GM23248 (cell line): ENCODE measurements at regions not wholly inside any gene's neighbourhood (a gene's known extent, or its start where the extent isn't known, plus 50 kb on each side); places are given as distances from the start of the nearest gene placed in this dataset. TPM values are rescaled to one million over a fixed set of nuclear protein-coding genes. Genes with fewer than 3 reads are reported as not detected.

ENCODE experiments used
- DNase-seq: peaks from one replicate; pipeline ENCODE4 v3.0.0-alpha.2; 2015
- H2AFZ ChIP-seq: fragments of 200-600 bp; sonication (generic); 2 replicates; pipeline ENCODE4 v1.6.1; 2016; ENCODE audit warnings: antibody characterized with exemption
- H3F3A ChIP-seq: fragments of 200-600 bp; sonication (generic); 2 replicates; pipeline ENCODE4 v1.6.1; 2016; ENCODE audit warnings: mild to moderate bottlenecking, antibody characterized with exemption, mixed run types; ENCODE audit not compliant: insufficient read depth
- H3K27ac ChIP-seq: fragments of 200-600 bp; sonication (generic); 2 replicates; pipeline ENCODE4 v1.5.1; 2016; ENCODE audit warnings: mild to moderate bottlenecking
- H3K27me3 ChIP-seq: fragments of 200-600 bp; sonication (generic); replicated peaks from 2 replicates; pipeline ENCODE4 v1.6.1; 2016; ENCODE audit warnings: mild to moderate bottlenecking; ENCODE audit not compliant: insufficient read depth
- H3K36me3 ChIP-seq: fragments of 200-600 bp; sonication (generic); 2 replicates; pipeline ENCODE4 v1.6.1; 2016; ENCODE audit warnings: low read depth, mild to moderate bottlenecking
- H3K4me1 ChIP-seq: fragments of 200-600 bp; sonication (generic); 2 replicates; pipeline ENCODE4 v1.6.1; 2016; ENCODE audit warnings: mild to moderate bottlenecking; ENCODE audit not compliant: insufficient read depth
- H3K4me2 ChIP-seq: fragments of 200-600 bp; sonication (generic); one replicate; pipeline ENCODE4 v1.6.1; 2016; ENCODE audit warnings: mild to moderate bottlenecking; ENCODE audit not compliant: unreplicated experiment
- H3K4me3 ChIP-seq: fragments of 200-600 bp; sonication (generic); 2 replicates; pipeline ENCODE4 v1.5.1; 2016; ENCODE audit warnings: mild to moderate bottlenecking
- H3K79me2 ChIP-seq: fragments of 200-600 bp; sonication (generic); 2 replicates; pipeline ENCODE4 v1.6.1; 2016; ENCODE audit warnings: mild to moderate bottlenecking; ENCODE audit not compliant: insufficient read depth
- H3K9ac ChIP-seq: fragments of 200-600 bp; sonication (generic); 2 replicates; pipeline ENCODE4 v1.6.1; 2016; ENCODE audit warnings: mild to moderate bottlenecking
- H3K9me2 ChIP-seq: fragments of 200-600 bp; sonication (generic); 2 replicates; pipeline ENCODE4 v1.6.1; 2016; ENCODE audit warnings: mixed run types, mild to moderate bottlenecking, moderate library complexity; ENCODE audit not compliant: insufficient read depth
- H3K9me3 ChIP-seq: fragments of 200-600 bp; sonication (generic); one replicate; pipeline ENCODE4 v1.6.1; 2017; ENCODE audit warnings: low read depth
- H4K20me1 ChIP-seq: fragments of 200-600 bp; sonication (generic); 2 replicates; pipeline ENCODE4 v1.6.0; 2016; ENCODE audit not compliant: insufficient read depth
- EZH2 ChIP-seq: fragments of 200-600 bp; sonication (generic); IDR thresholded peaks from 2 replicates; pipeline ENCODE4 v1.6.1; 2018; ENCODE audit warnings: antibody characterized with exemption, mild to moderate bottlenecking; ENCODE audit not compliant: insufficient read depth, poor library complexity, severe bottlenecking
- EZH2phosphoT487 ChIP-seq: fragments of 200-600 bp; sonication (generic); IDR thresholded peaks from 2 replicates; pipeline ENCODE4 v1.6.1; 2018; ENCODE audit warnings: antibody characterized with exemption, moderate library complexity, mild to moderate bottlenecking, low read depth; ENCODE audit not compliant: insufficient read depth
- whole genome bisulfite sequencing, 2 experiments: methylation state at CpG; one replicate each; pipeline ENCODE4 v1.1.6; 2015 to 2017; ENCODE audit warnings: low lambda C conversion rate in 2 of 2, low coverage in 1 of 2; ENCODE audit errors: missing lambda C conversion rate in 2 of 2; 5-methylcytosine and 5-hydroxymethylcytosine counted together
- in situ Hi-C: fragments of 300-500 bp; cut with MboI; formaldehyde crosslinking; loops from 2 replicates; pipeline ENCODE4 v1.15.0; 2020
- small RNA-seq: library from RNA; depleted of rRNA; stranded (forward); fragments of <200 nt; gene quantifications from one replicate; pipeline ENCODE3, GENCODE V24; 2014; ENCODE audit warnings: low read depth, low replicate concordance

GRCh38 chr4:10167201-10167600, 50.6 kb upstream of the WDR1 start:
- DNase-seq: no peak
- H3K9me2 ChIP-seq: no peaks in the 10 kb centered on the region
- in situ Hi-C loops: loop anchor here (5.0 to 10.0 kb wide), 2 partner anchors 235 to 368 kb away; no protein-coding TSS in a partner anchor
- no peak overlapping the region for H2AFZ ChIP-seq
- 64 to 68% methylated on average over 4 of the region's 4 CpGs for WGBS, 2 experiments
- H3K27ac ChIP-seq: no peak overlapping the region
- TF ChIP-seq EZH2phosphoT487 (no peak), EZH2 (no peak)
- H3K4me3 ChIP-seq: no peak overlapping the region
- H3K79me2 ChIP-seq: no peaks in the 10 kb centered on the region
- no peaks in the 10 kb centered on the region for H3K36me3 ChIP-seq
- H3F3A ChIP-seq: 0 out of 2 replicates have a peak, but pooled peaks cover 1% of the 10 kb centered on the region
- H3K9ac ChIP-seq: no peak overlapping the region
- H3K9me3 ChIP-seq: no peaks in the 10 kb centered on the region
- H3K4me2 ChIP-seq: no peak overlapping the region
- H4K20me1 ChIP-seq: no peaks in the 10 kb centered on the region
- H3K4me1 ChIP-seq: peaks cover 19% of the 10 kb centered on the region
- no peaks in the 10 kb centered on the region for H3K27me3 ChIP-seq

Small RNAs in the stretch of these regions (small RNA-seq; reads per million reads assigned to genes)
- not detected for gene AC006499.8
